Endothelial cell of umbilical vein (primary cell): ENCODE measurements at regions not wholly inside any gene's neighbourhood (a gene's known extent, or its start where the extent isn't known, plus 50 kb on each side); places are given as distances from the start of the nearest gene placed in this dataset.

Experiments used
- CTCF ChIP-seq, 2 donors: IDR thresholded peaks; 1 replicate in 1 of 2; 2 replicates in 1 of 2; pipeline ENCODE4 v1.5.1; 2011; ENCODE audit warnings: low read length in 2 of 2, mild to moderate bottlenecking in 2 of 2, moderate library complexity in 2 of 2, control low read depth in 1 of 2, inconsistent platforms in 1 of 2, low read depth in 1 of 2; ENCODE audit not compliant: insufficient read depth in 1 of 2; ENCODE audit errors: extremely low read depth in 1 of 2
- EZH2 ChIP-seq: IDR thresholded peaks from 2 replicates; pipeline ENCODE4 v1.6.1; 2012; ENCODE audit warnings: borderline replicate concordance, low read depth, mild to moderate bottlenecking, moderate library complexity, low read length, inconsistent platforms; ENCODE audit not compliant: severe bottlenecking
- POLR2A ChIP-seq: IDR thresholded peaks from 2 replicates; pipeline ENCODE4 v1.6.1; 2012; ENCODE audit warnings: low read depth, mild to moderate bottlenecking, control low read depth, low read length
- POLR2AphosphoS5 ChIP-seq: IDR thresholded peaks from 2 replicates; pipeline ENCODE4 v1.6.1; 2012; ENCODE audit warnings: low read depth, mild to moderate bottlenecking, control low read depth, low read length, moderate library complexity; ENCODE audit not compliant: insufficient read depth

GRCh38 chr20:11158589-11158988 is 484.8 kb upstream of the JAG1 start:
- TF ChIP-seq CTCF (IDR thresholded peaks at IDR 0.05; ENCODE audit: extremely low read depth in 1 of 2, insufficient read depth in 1 of 2, low read depth in 1 of 2, low read length in 2 of 2) = no peak
- no peak for TF ChIP-seq POLR2A
- TF ChIP-seq EZH2 = no peak
- TF ChIP-seq POLR2AphosphoS5 = no peak
